WTC11 (cell line): ENCODE measurements at regions not wholly inside any gene's neighbourhood (a gene's known extent, or its start where the extent isn't known, plus 50 kb on each side); places are given as distances from the start of the nearest gene placed in this dataset.

Experiments
- ATAC-seq: fragments of 200-7000 bp; cut with Tn5 transposase; 2 replicates; pipeline ENCODE4 v1.10.0; 2021; ENCODE audit warnings: mild to moderate bottlenecking, moderate library complexity
- CTCF ChIA-PET: fragments of 300-600 bp; sonication (Branson Sonifier 250); formaldehyde crosslinking; loops from one replicate; lab custom pipeline; 2021; ENCODE audit warnings: antibody characterized with exemption; lab: Charles Lee
- POLR2A ChIA-PET: fragments of 350-600 bp; sonication (Branson Sonifier 250); formaldehyde crosslinking; loops from one replicate; lab custom pipeline; 2021; ENCODE audit warnings: antibody characterized with exemption; lab: Charles Lee
- DNase-seq: peaks from one replicate; pipeline ENCODE4 v3.0.0; 2021; ENCODE audit warnings: low spot score
- H3K27ac Mint-ChIP-seq: 2 replicates; pipeline ENCODE4 v1.8.0; 2021; ENCODE audit warnings: mixed read lengths
- H3K27me3 Mint-ChIP-seq: 2 replicates; pipeline ENCODE4 v1.8.0; 2021; ENCODE audit warnings: low read depth, mild to moderate bottlenecking, moderate library complexity, mixed read lengths
- H3K36me3 Mint-ChIP-seq: 2 replicates; pipeline ENCODE4 v1.8.0; 2021; ENCODE audit warnings: mixed read lengths
- H3K4me1 Mint-ChIP-seq: 2 replicates; pipeline ENCODE4 v1.8.0; 2022; ENCODE audit warnings: mixed read lengths
- H3K4me3 Mint-ChIP-seq: 2 replicates; pipeline ENCODE4 v1.8.0; 2021; ENCODE audit warnings: mild to moderate bottlenecking, moderate library complexity, mixed read lengths
- H3K9me3 Mint-ChIP-seq: 2 replicates; pipeline ENCODE4 v1.8.0; 2021; ENCODE audit warnings: mixed read lengths
- EMX1 ChIP-seq: fragments of 250-450 bp; sonication (Bioruptor Pico); IDR thresholded peaks from 2 replicates; pipeline ENCODE4 v1.8.0; 2021; ENCODE audit warnings: mild to moderate bottlenecking
- ETV6 ChIP-seq: sonication (generic); formaldehyde crosslinking; IDR thresholded peaks from 2 replicates; pipeline ENCODE4 v1.8.1; 2022; ENCODE audit warnings: mild to moderate bottlenecking, missing genetic modification reagents
- NR2C2 ChIP-seq: sonication (generic); formaldehyde crosslinking; IDR thresholded peaks from 2 replicates; pipeline ENCODE4 v1.8.0; 2022; ENCODE audit warnings: mild to moderate bottlenecking, missing genetic modification reagents
- PRRX2 ChIP-seq: fragments of 250-450 bp; sonication (Bioruptor Pico); IDR thresholded peaks from 2 replicates; pipeline ENCODE4 v1.8.0; 2021; ENCODE audit warnings: mild to moderate bottlenecking
- TCF7 ChIP-seq: sonication (generic); formaldehyde crosslinking; IDR thresholded peaks from 2 replicates; pipeline ENCODE4 v1.8.0; 2022; ENCODE audit warnings: mild to moderate bottlenecking, low read depth, missing genetic modification reagents, moderate library complexity
- TEAD1 ChIP-seq: sonication (generic); formaldehyde crosslinking; IDR thresholded peaks from 2 replicates; pipeline ENCODE4 v1.8.0; 2022; ENCODE audit warnings: mild to moderate bottlenecking, missing genetic modification reagents
- ZNF138 ChIP-seq: sonication (generic); formaldehyde crosslinking; conservative IDR thresholded peaks from 2 replicates; pipeline ENCODE4 v1.8.1; 2022; ENCODE audit warnings: mild to moderate bottlenecking, moderate library complexity, missing genetic modification reagents
- ZNF232 ChIP-seq: sonication (generic); formaldehyde crosslinking; IDR thresholded peaks from 2 replicates; pipeline ENCODE4 v1.8.0; 2022; ENCODE audit warnings: mild to moderate bottlenecking, missing genetic modification reagents
- ZNF423 ChIP-seq: fragments of 250-450 bp; sonication (Bioruptor Pico); IDR thresholded peaks from 2 replicates; pipeline ENCODE4 v2.1.2; 2022; ENCODE audit warnings: mild to moderate bottlenecking, moderate library complexity
- TF ChIP-seq, protein P1 (sequence below): sonication (generic); formaldehyde crosslinking; IDR thresholded peaks from 2 replicates; pipeline ENCODE4 v1.8.0; 2023; ENCODE audit warnings: mild to moderate bottlenecking, missing genetic modification reagents
- TF ChIP-seq, protein P2 (sequence below): fragments of 250-450 bp; sonication (Bioruptor Pico); IDR thresholded peaks from 2 replicates; pipeline ENCODE4 v1.9.0; 2021; ENCODE audit warnings: mild to moderate bottlenecking
- TF ChIP-seq, protein P3 (sequence below): sonication (generic); formaldehyde crosslinking; IDR thresholded peaks from 2 replicates; pipeline ENCODE4 v1.8.1; 2023; ENCODE audit warnings: mild to moderate bottlenecking, missing genetic modification reagents, borderline replicate concordance
- TF ChIP-seq, protein P4 (sequence below): sonication (generic); formaldehyde crosslinking; IDR thresholded peaks from 2 replicates; pipeline ENCODE4 v1.8.1; 2023; ENCODE audit warnings: mild to moderate bottlenecking, missing genetic modification reagents
- TF ChIP-seq, protein P5 (sequence below): fragments of 200-600 bp; IDR thresholded peaks from 2 replicates; pipeline ENCODE4 v1.8.0; 2022; ENCODE audit warnings: antibody characterized with exemption
- TF ChIP-seq, protein P6 (sequence below): sonication (generic); formaldehyde crosslinking; IDR thresholded peaks from 2 replicates; pipeline ENCODE4 v1.8.0; 2022; ENCODE audit warnings: mild to moderate bottlenecking, missing genetic modification reagents

DNA sequence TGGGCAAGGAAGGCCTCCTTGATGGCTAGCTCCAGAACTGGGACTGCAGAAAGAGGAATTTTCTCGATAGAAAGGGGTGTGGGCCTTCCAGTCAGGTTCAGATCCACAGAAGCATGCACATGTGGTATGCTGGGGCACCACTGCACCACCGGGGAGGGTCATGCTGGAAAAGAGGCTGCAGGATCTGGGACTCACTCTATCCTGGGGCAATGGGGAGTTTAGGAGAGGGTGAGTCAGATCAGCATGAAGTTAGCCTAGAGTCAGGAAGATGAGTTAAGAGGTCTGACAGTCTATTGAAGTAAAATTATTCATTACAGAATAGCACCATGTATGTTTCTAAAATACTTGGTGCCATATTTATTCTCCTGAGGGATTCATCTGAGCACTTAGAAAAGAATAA, 130.2 kb upstream of the TOPAZ1 start:
- no peak overlapping the region for H3K4me3 Mint-ChIP-seq
- ATAC-seq (no peak), DNase-seq (no peak)
- ChIA-PET POLR2A (no interaction called here), CTCF (no interaction called here)
- no peak for TF ChIP-seq NR2C2 (CRISPR knock-in tag)
- TF ChIP-seq, protein P1, sequence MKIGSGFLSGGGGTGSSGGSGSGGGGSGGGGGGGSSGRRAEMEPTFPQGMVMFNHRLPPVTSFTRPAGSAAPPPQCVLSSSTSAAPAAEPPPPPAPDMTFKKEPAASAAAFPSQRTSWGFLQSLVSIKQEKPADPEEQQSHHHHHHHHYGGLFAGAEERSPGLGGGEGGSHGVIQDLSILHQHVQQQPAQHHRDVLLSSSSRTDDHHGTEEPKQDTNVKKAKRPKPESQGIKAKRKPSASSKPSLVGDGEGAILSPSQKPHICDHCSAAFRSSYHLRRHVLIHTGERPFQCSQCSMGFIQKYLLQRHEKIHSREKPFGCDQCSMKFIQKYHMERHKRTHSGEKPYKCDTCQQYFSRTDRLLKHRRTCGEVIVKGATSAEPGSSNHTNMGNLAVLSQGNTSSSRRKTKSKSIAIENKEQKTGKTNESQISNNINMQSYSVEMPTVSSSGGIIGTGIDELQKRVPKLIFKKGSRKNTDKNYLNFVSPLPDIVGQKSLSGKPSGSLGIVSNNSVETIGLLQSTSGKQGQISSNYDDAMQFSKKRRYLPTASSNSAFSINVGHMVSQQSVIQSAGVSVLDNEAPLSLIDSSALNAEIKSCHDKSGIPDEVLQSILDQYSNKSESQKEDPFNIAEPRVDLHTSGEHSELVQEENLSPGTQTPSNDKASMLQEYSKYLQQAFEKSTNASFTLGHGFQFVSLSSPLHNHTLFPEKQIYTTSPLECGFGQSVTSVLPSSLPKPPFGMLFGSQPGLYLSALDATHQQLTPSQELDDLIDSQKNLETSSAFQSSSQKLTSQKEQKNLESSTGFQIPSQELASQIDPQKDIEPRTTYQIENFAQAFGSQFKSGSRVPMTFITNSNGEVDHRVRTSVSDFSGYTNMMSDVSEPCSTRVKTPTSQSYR (CRISPR knock-in tag), result no peak
- TF ChIP-seq, protein P2, sequence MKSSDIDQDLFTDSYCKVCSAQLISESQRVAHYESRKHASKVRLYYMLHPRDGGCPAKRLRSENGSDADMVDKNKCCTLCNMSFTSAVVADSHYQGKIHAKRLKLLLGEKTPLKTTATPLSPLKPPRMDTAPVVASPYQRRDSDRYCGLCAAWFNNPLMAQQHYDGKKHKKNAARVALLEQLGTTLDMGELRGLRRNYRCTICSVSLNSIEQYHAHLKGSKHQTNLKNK, result no peak
- no peak for TF ChIP-seq ETV6 (CRISPR knock-in tag)
- TF ChIP-seq, protein P3, sequence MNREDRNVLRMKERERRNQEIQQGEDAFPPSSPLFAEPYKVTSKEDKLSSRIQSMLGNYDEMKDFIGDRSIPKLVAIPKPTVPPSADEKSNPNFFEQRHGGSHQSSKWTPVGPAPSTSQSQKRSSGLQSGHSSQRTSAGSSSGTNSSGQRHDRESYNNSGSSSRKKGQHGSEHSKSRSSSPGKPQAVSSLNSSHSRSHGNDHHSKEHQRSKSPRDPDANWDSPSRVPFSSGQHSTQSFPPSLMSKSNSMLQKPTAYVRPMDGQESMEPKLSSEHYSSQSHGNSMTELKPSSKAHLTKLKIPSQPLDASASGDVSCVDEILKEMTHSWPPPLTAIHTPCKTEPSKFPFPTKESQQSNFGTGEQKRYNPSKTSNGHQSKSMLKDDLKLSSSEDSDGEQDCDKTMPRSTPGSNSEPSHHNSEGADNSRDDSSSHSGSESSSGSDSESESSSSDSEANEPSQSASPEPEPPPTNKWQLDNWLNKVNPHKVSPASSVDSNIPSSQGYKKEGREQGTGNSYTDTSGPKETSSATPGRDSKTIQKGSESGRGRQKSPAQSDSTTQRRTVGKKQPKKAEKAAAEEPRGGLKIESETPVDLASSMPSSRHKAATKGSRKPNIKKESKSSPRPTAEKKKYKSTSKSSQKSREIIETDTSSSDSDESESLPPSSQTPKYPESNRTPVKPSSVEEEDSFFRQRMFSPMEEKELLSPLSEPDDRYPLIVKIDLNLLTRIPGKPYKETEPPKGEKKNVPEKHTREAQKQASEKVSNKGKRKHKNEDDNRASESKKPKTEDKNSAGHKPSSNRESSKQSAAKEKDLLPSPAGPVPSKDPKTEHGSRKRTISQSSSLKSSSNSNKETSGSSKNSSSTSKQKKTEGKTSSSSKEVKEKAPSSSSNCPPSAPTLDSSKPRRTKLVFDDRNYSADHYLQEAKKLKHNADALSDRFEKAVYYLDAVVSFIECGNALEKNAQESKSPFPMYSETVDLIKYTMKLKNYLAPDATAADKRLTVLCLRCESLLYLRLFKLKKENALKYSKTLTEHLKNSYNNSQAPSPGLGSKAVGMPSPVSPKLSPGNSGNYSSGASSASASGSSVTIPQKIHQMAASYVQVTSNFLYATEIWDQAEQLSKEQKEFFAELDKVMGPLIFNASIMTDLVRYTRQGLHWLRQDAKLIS, result no peak
- TF ChIP-seq ZNF138 (CRISPR knock-in tag), result no peak
- no peak for TF ChIP-seq ZNF423
- TF ChIP-seq EMX1, result no peak
- no peak for TF ChIP-seq TCF7 (CRISPR knock-in tag)
- TF ChIP-seq, protein P4, sequence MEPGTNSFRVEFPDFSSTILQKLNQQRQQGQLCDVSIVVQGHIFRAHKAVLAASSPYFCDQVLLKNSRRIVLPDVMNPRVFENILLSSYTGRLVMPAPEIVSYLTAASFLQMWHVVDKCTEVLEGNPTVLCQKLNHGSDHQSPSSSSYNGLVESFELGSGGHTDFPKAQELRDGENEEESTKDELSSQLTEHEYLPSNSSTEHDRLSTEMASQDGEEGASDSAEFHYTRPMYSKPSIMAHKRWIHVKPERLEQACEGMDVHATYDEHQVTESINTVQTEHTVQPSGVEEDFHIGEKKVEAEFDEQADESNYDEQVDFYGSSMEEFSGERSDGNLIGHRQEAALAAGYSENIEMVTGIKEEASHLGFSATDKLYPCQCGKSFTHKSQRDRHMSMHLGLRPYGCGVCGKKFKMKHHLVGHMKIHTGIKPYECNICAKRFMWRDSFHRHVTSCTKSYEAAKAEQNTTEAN (CRISPR knock-in tag), result no peak
- no peak overlapping the region for H3K27ac Mint-ChIP-seq
- H3K36me3 Mint-ChIP-seq, result peaks cover 7% of the 10 kb centered on the region; the same call in 1 of the 2 replicates
- no peaks in the 10 kb centered on the region for H3K9me3 Mint-ChIP-seq
- peaks cover 7% of the 10 kb centered on the region for H3K27me3 Mint-ChIP-seq
- H3K4me1 Mint-ChIP-seq, result peaks cover 8% of the 10 kb centered on the region

DNA sequence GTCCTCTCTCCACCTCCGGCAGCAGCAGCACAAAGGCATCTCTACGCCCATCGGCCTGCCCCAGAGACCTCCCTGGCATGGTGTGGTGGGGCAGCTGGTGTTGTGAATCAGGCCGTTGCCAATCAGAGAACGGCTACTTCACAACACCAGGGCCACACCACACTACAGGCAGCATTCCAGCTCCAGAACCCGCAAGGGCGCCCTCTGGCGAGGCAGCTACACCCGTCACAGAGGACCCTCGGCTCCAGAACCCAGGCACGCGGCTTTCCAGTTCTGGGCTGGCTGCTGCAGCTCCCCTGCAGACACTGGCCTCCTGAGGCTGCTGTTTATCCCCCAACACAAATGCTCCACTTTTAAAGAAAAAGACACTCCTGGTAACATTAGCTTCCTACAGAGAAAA, 127.5 kb upstream of the TOPAZ1 start:
- CTCF ChIA-PET, result interaction anchor here (0.6 to 1.5 kb wide), 22 partner anchors 11 to 349 kb away, joined by 3 to 12 read pairs (median 4); no protein-coding TSS in a partner anchor
- ATAC-seq, result peak; percentile 94

More for the DNA sequence above, 127.5 kb upstream of the TOPAZ1 start:
- Mint-ChIP-seq H3K27me3 (peaks cover 7% of the 10 kb centered on the region), H3K4me3 (no peak overlapping the region), H3K36me3 (peaks cover 7% of the 10 kb centered on the region; the same call in 1 of the 2 replicates), H3K4me1 (peaks cover 11% of the 10 kb centered on the region), H3K9me3 (no peaks in the 10 kb centered on the region), H3K27ac (no peak overlapping the region)
- TF ChIP-seq PRRX2 (CRISPR knock-in tag) (no peak), ZNF232 (peak; percentile 47; the same call in 1 of the 2 replicates), TEAD1 (CRISPR knock-in tag) (peak; percentile 83; the same call in 1 of the 2 replicates)
- TF ChIP-seq, protein P5, sequence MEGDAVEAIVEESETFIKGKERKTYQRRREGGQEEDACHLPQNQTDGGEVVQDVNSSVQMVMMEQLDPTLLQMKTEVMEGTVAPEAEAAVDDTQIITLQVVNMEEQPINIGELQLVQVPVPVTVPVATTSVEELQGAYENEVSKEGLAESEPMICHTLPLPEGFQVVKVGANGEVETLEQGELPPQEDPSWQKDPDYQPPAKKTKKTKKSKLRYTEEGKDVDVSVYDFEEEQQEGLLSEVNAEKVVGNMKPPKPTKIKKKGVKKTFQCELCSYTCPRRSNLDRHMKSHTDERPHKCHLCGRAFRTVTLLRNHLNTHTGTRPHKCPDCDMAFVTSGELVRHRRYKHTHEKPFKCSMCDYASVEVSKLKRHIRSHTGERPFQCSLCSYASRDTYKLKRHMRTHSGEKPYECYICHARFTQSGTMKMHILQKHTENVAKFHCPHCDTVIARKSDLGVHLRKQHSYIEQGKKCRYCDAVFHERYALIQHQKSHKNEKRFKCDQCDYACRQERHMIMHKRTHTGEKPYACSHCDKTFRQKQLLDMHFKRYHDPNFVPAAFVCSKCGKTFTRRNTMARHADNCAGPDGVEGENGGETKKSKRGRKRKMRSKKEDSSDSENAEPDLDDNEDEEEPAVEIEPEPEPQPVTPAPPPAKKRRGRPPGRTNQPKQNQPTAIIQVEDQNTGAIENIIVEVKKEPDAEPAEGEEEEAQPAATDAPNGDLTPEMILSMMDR, result peak; percentile 64
- TF ChIP-seq, protein P6, sequence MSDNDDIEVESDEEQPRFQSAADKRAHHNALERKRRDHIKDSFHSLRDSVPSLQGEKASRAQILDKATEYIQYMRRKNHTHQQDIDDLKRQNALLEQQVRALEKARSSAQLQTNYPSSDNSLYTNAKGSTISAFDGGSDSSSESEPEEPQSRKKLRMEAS (CRISPR knock-in tag), result peak; percentile 89; the same call in 1 of the 2 replicates
- DNase-seq, result peak; percentile 86
- POLR2A ChIA-PET, result interaction anchor here (0.6 kb wide), 1 partner anchor 52 kb away, joined by 5 read pairs; no protein-coding TSS in a partner anchor
